ENCODE measurements at regions not wholly inside any gene's neighbourhood (a gene's known extent, or its start where the extent isn't known, plus 50 kb on each side); places are given as distances from the start of the nearest gene placed in this dataset.

DNA sequence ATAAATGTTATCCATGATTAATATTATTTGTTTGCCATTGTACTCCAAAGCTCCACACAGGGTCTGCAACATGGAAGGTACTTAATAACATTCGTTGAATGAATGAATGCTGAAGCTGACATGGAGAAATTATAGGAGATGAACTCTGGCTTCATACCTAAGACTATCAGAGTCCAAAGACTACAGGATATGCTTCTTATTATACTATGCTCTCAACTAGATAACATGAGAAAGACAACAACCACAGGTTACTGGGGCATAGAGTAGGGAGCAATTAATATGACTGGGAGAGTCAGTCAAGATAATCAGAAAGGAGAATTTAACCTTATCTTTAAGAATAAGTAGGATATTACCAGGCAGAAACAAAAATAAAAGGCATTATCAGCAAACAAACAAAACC, 236.3 kb upstream of the SOX5 start:
- no peak overlapping the region for H3K27ac Mint-ChIP-seq
- H3K9me3 Mint-ChIP-seq, result no peaks in the 10 kb centered on the region
- DNase-seq, result no peak
- no peaks in the 10 kb centered on the region for H3K27me3 Mint-ChIP-seq
- ChIA-PET CTCF (no interaction called here), POLR2A (no interaction called here)
- H3K4me3 Mint-ChIP-seq, result no peak overlapping the region
- no peaks in the 10 kb centered on the region for H3K4me1 Mint-ChIP-seq
- no peaks in the 10 kb centered on the region for H3K36me3 Mint-ChIP-seq (ENCODE audit: low read depth)

GRCh38 chr12:24177889-24178288, 228.4 kb upstream of the SOX5 start:
- no peak for DNase-seq
- Mint-ChIP-seq H3K27ac (no peak overlapping the region), H3K4me1 (no peaks in the 10 kb centered on the region), H3K27me3 (no peaks in the 10 kb centered on the region), H3K36me3 (ENCODE audit: low read depth) (no peaks in the 10 kb centered on the region), H3K9me3 (no peaks in the 10 kb centered on the region), H3K4me3 (no peak overlapping the region)
- POLR2A ChIA-PET, result no interaction called here
- CTCF ChIA-PET, result no interaction called here

DNA sequence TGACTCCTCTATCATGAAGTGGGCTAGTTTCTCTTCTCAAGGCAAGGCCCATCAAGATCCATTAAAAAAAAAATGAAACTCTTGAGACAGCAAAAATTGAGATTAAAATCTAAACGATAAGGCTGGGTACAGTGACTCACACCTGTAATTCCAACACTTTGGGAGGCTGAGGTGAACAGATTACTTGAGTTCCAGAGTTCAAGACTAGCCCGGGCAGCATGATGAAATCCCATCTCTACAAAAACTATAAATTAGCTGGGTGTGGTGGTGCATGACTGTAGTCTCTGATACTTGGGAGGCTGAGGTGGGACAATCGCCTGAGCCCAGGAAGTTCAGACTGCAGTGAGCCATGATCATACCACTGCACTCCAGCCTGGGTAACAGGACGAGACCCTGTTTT, 226.5 kb upstream of the SOX5 start:
- POLR2A ChIA-PET, result no interaction called here
- H3K4me1 Mint-ChIP-seq, result no peaks in the 10 kb centered on the region

DNA sequence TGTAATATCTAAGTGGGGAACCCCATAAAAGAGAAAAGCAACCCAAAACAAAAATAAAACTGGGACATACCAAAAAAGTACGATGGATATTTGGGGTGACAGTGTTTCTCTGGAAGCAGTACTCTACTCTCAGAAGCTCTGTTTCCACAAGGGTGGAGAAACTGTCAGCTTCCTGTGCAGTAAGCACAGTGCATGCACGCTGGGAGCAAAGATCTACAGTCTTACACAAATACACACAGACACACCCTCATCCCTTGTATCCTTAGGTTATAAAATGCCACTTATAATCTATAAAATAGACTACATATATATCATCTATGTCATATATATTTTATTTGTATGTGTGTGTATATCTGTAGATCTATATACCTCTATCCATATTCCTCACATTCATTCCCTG, 225.8 kb upstream of the SOX5 start:
- H3K27ac Mint-ChIP-seq, result no peak overlapping the region
- H3K4me3 Mint-ChIP-seq, result no peak overlapping the region
- no peaks in the 10 kb centered on the region for H3K36me3 Mint-ChIP-seq (ENCODE audit: low read depth)
- H3K9me3 Mint-ChIP-seq, result peaks cover 6% of the 10 kb centered on the region
- CTCF ChIA-PET, result no interaction called here
- H3K4me1 Mint-ChIP-seq, result no peaks in the 10 kb centered on the region
- no peak for DNase-seq
- H3K27me3 Mint-ChIP-seq, result no peaks in the 10 kb centered on the region
- POLR2A ChIA-PET, result no interaction called here

More for the DNA sequence above, 226.5 kb upstream of the SOX5 start:
- CTCF ChIA-PET, result no interaction called here
- Mint-ChIP-seq H3K4me3 (no peak overlapping the region), H3K27ac (no peak overlapping the region), H3K27me3 (no peaks in the 10 kb centered on the region), H3K36me3 (ENCODE audit: low read depth) (no peaks in the 10 kb centered on the region), H3K9me3 (peaks cover 5% of the 10 kb centered on the region)
- no peak for DNase-seq

GRCh38 chr12:24173067-24173466, 223.6 kb upstream of the SOX5 start:
- no peaks in the 10 kb centered on the region for H3K27me3 Mint-ChIP-seq
- no peak overlapping the region for H3K4me3 Mint-ChIP-seq
- CTCF ChIA-PET, result no interaction called here
- no peak for DNase-seq
- H3K4me1 Mint-ChIP-seq, result no peaks in the 10 kb centered on the region
- H3K36me3 Mint-ChIP-seq (ENCODE audit: low read depth), result no peaks in the 10 kb centered on the region
- POLR2A ChIA-PET, result no interaction called here
- peaks cover 8% of the 10 kb centered on the region for H3K9me3 Mint-ChIP-seq
- no peak overlapping the region for H3K27ac Mint-ChIP-seq

DNA sequence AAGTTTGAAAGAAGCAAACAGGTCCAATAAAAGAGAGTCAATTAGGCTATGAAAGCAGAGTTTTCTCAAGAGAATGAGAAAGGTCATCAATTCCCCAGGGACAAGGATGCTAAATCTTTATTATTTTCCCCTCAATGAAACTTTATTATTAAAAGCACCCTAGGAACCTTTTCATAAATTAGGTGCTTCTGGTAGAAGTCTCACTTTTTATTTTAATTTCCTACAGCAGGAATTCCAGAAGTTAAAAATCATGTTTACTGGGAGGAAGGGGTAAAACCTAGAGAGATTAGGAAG, 223.2 kb upstream of the SOX5 start:
- ChIA-PET CTCF (no interaction called here), POLR2A (no interaction called here)
- DNase-seq, result no peak
- Mint-ChIP-seq H3K9me3 (peaks cover 8% of the 10 kb centered on the region), H3K27ac (no peak overlapping the region), H3K4me1 (no peaks in the 10 kb centered on the region), H3K36me3 (ENCODE audit: low read depth) (no peaks in the 10 kb centered on the region), H3K4me3 (no peak overlapping the region), H3K27me3 (no peaks in the 10 kb centered on the region)

DNA sequence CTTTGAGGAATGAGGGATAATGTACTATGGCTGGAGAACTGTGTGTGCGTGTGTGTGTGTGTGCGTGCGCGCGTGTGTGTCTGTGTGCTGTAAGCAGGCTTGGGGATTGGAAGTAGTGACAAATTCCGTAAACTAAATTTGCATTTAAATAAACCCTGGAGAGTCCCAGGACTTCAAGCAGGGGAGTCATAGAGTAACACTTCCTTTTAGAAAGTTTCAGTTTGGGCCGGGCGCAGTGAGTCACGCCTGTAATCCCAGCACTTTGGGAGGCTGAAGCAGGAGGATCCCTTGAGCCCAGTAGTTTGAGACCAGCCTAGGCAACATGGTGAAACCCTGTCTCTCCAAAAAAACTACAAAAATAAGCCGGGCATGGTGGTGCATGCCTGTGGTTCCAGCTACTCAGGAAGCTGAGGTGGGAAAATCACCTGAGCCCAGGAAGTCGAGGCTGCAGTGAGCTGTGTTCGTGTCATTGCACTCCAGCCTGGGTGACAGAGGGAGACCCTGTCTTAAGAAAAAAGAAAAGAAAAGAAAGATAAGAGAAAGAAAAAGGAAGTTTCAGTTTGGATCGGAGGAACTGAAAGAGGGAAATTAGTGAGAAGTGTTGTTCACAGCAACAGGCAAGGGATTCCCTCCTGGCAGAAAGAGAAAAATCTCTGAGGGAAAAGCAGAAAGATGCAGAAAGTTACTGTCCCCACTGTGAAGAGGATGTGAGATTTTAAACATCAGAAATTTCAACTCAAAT, 222.7 kb upstream of the SOX5 start:
- POLR2A ChIA-PET, result no interaction called here
- Mint-ChIP-seq H3K27ac (no peak overlapping the region), H3K36me3 (ENCODE audit: low read depth) (no peaks in the 10 kb centered on the region), H3K4me3 (no peak overlapping the region), H3K9me3 (peaks cover 8% of the 10 kb centered on the region), H3K27me3 (no peaks in the 10 kb centered on the region), H3K4me1 (no peaks in the 10 kb centered on the region)
- no peak for DNase-seq
- CTCF ChIA-PET, result no interaction called here

DNA sequence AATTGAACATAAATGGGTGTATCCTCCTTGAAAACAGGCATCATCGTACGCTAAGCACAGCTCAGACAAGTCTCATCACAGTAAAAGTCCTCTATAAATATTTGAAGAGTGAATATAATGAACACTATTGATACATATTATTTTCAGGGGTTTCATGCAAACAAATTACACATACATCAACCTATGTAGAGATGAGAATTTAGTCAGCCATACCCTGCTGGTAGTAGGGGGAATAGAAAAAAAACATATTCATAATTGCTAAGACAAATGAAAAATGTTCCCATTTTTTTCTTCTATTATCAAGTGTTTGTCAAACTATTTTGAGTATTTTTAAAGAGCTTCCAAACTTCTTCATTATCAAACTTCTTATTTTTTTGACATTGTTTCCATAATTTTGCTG, 205.6 kb upstream of the SOX5 start:
- POLR2A ChIA-PET, result no interaction called here
- H3K4me3 Mint-ChIP-seq, result no peak overlapping the region
- H3K4me1 Mint-ChIP-seq, result no peaks in the 10 kb centered on the region
- no peaks in the 10 kb centered on the region for H3K9me3 Mint-ChIP-seq
- no peak for DNase-seq
- no peaks in the 10 kb centered on the region for H3K27me3 Mint-ChIP-seq
- H3K27ac Mint-ChIP-seq, result no peak overlapping the region
- no peaks in the 10 kb centered on the region for H3K36me3 Mint-ChIP-seq (ENCODE audit: low read depth)
- CTCF ChIA-PET, result no interaction called here

DNA sequence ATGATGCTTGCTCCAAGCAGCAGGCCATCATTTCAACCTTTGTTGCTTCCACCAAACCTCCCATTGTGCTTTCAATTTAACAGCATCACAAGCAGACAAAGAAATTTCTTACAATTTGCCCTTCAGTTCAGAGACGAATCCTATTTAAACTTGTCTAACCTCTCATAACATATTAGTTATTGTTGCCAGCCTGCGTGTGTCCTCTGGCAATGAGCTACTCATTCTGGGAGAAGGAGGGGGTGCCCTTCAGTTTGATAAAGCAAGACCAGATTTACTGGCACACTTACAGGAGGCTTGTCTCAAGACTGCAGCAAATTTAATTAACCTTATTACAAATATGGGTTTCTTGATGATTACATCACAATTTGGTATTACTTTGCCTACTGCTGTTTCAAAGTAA, 203.6 kb upstream of the SOX5 start:
- CTCF ChIA-PET, result no interaction called here
- DNase-seq, result no peak
- no peak overlapping the region for H3K27ac Mint-ChIP-seq
- no peaks in the 10 kb centered on the region for H3K36me3 Mint-ChIP-seq (ENCODE audit: low read depth)
- H3K9me3 Mint-ChIP-seq, result no peaks in the 10 kb centered on the region
- H3K4me1 Mint-ChIP-seq, result no peaks in the 10 kb centered on the region
- no peak overlapping the region for H3K4me3 Mint-ChIP-seq
- POLR2A ChIA-PET, result no interaction called here
- no peaks in the 10 kb centered on the region for H3K27me3 Mint-ChIP-seq

GRCh38 chr12:24152270-24152669, 202.8 kb upstream of the SOX5 start:
- DNase-seq, result no peak
- ChIA-PET CTCF (no interaction called here), POLR2A (no interaction called here)
- H3K27ac Mint-ChIP-seq, result no peak overlapping the region
- no peaks in the 10 kb centered on the region for H3K27me3 Mint-ChIP-seq
- no peaks in the 10 kb centered on the region for H3K36me3 Mint-ChIP-seq (ENCODE audit: low read depth)
- no peak overlapping the region for H3K4me3 Mint-ChIP-seq
- H3K9me3 Mint-ChIP-seq, result no peaks in the 10 kb centered on the region
- no peaks in the 10 kb centered on the region for H3K4me1 Mint-ChIP-seq

DNA sequence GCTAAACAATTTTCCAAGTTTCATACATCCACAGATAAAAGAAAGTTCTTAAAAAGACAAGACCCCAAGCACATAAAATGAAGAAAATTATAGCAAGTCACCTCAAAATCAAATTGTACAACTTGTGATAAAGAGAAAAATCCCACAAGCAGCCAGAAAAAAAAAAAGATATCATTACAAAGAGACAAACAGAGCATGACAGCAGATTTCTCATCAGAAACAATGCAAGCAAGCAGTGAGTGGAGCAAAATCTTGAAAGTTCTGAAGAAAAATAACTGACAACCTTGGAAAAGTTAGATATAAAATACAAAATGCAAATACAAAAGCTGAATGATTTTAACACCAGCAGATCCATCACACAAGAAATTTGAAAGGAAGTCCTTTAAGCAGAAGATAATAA, 194.5 kb upstream of the SOX5 start:
- CTCF ChIA-PET, result no interaction called here
- no peaks in the 10 kb centered on the region for H3K27me3 Mint-ChIP-seq
- no peaks in the 10 kb centered on the region for H3K9me3 Mint-ChIP-seq

GRCh38 chr12:24139035-24139434, 189.6 kb upstream of the SOX5 start:
- no peaks in the 10 kb centered on the region for H3K4me1 Mint-ChIP-seq
- CTCF ChIA-PET, result no interaction called here
- DNase-seq, result no peak

More for the DNA sequence above, 194.5 kb upstream of the SOX5 start:
- H3K36me3 Mint-ChIP-seq (ENCODE audit: low read depth), result no peaks in the 10 kb centered on the region
- no peak for DNase-seq
- H3K27ac Mint-ChIP-seq, result no peak overlapping the region
- no peak overlapping the region for H3K4me3 Mint-ChIP-seq
- no peaks in the 10 kb centered on the region for H3K4me1 Mint-ChIP-seq
- POLR2A ChIA-PET, result no interaction called here

DNA sequence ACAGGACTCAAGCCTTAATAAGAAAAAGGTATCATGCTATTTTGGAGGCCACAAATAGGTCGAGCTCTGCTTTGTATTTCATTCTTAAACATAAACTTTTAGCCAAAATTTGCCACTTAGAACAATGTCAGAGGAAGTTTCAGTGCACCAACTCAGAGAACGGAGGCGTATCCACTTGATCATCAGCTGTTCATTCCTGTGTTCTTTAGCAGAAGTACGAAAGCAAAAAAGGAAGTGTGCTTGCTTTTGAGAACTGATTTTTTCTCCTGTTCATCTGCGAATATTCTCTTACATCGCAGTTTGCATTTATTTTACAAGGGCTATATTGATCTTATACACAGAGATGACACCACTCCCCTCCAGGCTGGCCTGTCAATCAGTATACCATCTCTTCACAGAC, 188.6 kb upstream of the SOX5 start:
- Mint-ChIP-seq H3K9me3 (peaks cover 2% of the 10 kb centered on the region), H3K36me3 (ENCODE audit: low read depth) (no peaks in the 10 kb centered on the region), H3K27me3 (no peaks in the 10 kb centered on the region), H3K27ac (no peak overlapping the region), H3K4me3 (no peak overlapping the region), H3K4me1 (no peaks in the 10 kb centered on the region)
- DNase-seq, result no peak
- ChIA-PET POLR2A (no interaction called here), CTCF (no interaction called here)

More at GRCh38 chr12:24139035-24139434, 189.6 kb upstream of the SOX5 start:
- Mint-ChIP-seq H3K9me3 (peaks cover 2% of the 10 kb centered on the region), H3K4me3 (no peak overlapping the region), H3K36me3 (ENCODE audit: low read depth) (no peaks in the 10 kb centered on the region), H3K27ac (no peak overlapping the region), H3K27me3 (no peaks in the 10 kb centered on the region)
- POLR2A ChIA-PET, result no interaction called here

DNA sequence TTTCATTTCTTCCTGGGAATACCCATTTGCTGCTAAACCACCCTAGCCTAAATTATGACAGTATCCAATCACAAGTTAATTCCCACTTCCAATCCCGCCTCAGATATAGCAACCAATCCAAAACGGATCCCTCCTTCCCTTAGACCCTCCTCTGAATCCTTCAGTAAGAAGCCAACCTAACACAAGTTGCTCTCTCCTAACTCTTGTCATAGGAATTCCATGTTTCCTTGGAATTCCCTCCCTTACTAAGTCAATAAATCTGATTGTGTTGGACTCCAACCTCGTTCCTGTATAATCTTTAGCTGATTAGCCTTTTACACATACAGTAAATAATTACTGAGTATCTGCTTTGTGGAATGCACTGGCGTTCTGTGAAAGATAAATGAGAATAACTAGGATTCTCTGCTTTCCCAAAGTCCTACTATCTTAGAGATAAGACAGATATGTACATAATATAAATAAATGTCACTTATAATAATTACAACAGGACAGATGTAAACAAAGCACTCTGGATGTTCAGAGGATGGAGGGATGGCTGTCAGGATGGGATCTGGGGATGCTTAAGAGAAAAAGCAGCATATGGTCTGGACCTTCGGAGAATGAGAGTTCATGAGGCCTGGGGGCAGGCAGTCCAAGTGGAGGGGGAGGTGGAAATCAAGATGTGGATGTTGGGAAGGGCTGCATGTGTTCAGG, 185.8 kb upstream of the SOX5 start:
- Mint-ChIP-seq H3K4me1 (no peaks in the 10 kb centered on the region), H3K27me3 (no peaks in the 10 kb centered on the region), H3K9me3 (peaks cover 2% of the 10 kb centered on the region), H3K27ac (no peak overlapping the region), H3K4me3 (no peak overlapping the region), H3K36me3 (ENCODE audit: low read depth) (no peaks in the 10 kb centered on the region)
- POLR2A ChIA-PET, result no interaction called here
- no peak for DNase-seq
- CTCF ChIA-PET, result no interaction called here

All from activated CD4-positive, alpha-beta memory T cell treated with anti-CD3 and anti-CD28 coated beads, Interleukin-2, amount 10 ng/mL, durations not matched to agents 7 days and 5 days (primary cell).